Memory B cell (primary cell): ENCODE measurements at regions not wholly inside any gene's neighbourhood (a gene's known extent, or its start where the extent isn't known, plus 50 kb on each side); places are given as distances from the start of the nearest gene placed in this dataset.
"Not testable (repeated sequence)": the region's sequence is repeated elsewhere in the genome, so short reads cannot be mapped to it uniquely, and the experiment has no call there.

Experiments
- ATAC-seq: fragments of 150-1000 bp; cut with Tn5 transposase; 2 replicates; pipeline ENCODE4 v1.10.0; 2021; ENCODE audit warnings: low read depth, mild to moderate bottlenecking, moderate library complexity
- DNase-seq, 2 donors: peaks; one replicate each; pipeline ENCODE4 v3.0.0; 2022; ENCODE audit warnings: low spot score in 2 of 2
- H3K27ac Mint-ChIP-seq: one replicate; pipeline ENCODE4 v1.8.0; 2022; ENCODE audit warnings: mild to moderate bottlenecking, moderate library complexity, mixed read lengths
- H3K27me3 Mint-ChIP-seq: one replicate; pipeline ENCODE4 v1.8.0; 2022; ENCODE audit warnings: mixed read lengths
- H3K36me3 Mint-ChIP-seq: one replicate; pipeline ENCODE4 v1.8.0; 2022; ENCODE audit warnings: mild to moderate bottlenecking, mixed read lengths
- H3K4me1 Mint-ChIP-seq: one replicate; pipeline ENCODE4 v1.8.0; 2022; ENCODE audit warnings: mixed read lengths
- H3K4me3 Mint-ChIP-seq: one replicate; pipeline ENCODE4 v1.8.0; 2022; ENCODE audit warnings: mild to moderate bottlenecking, moderate library complexity, mixed read lengths
- H3K9me3 Mint-ChIP-seq: one replicate; pipeline ENCODE4 v1.8.0; 2022; ENCODE audit warnings: mixed read lengths

GRCh38 chrY:20891440-20892160 is 135.7 kb downstream of the RPS4Y2 start:
- ATAC-seq, result no peak

GRCh38 chrY:20925350-20926091 is 169.6 kb downstream of the RPS4Y2 start:
- DNase-seq, result peak in 1 of 2 donors; percentile 0
- H3K9me3 Mint-ChIP-seq, H3K27ac Mint-ChIP-seq, ATAC-seq, H3K27me3 Mint-ChIP-seq, H3K4me1 Mint-ChIP-seq: not testable (repeated sequence)
- H3K4me3 Mint-ChIP-seq, result peak overlapping the region; percentile 34
- H3K36me3 Mint-ChIP-seq, result peaks cover 21% of the 10 kb centered on the region

More at GRCh38 chrY:20891440-20892160, 135.7 kb downstream of the RPS4Y2 start:
- Mint-ChIP-seq H3K9me3 (no peaks in the 10 kb centered on the region), H3K27ac (peak overlapping the region; percentile 48), H3K36me3 (no peaks in the 10 kb centered on the region), H3K27me3 (no peaks in the 10 kb centered on the region), H3K4me3 (peak overlapping the region; percentile 29), H3K4me1 (peaks cover 14% of the 10 kb centered on the region)
- DNase-seq, result no peak

GRCh38 chrY:20929691-20930342 is 173.9 kb downstream of the RPS4Y2 start:
- Mint-ChIP-seq H3K4me1 (peaks cover 6% of the 10 kb centered on the region), H3K4me3 (no peak overlapping the region), H3K9me3 (peaks cover 12% of the 10 kb centered on the region), H3K36me3 (peaks cover 9% of the 10 kb centered on the region), H3K27me3 (no peaks in the 10 kb centered on the region), H3K27ac (no peak overlapping the region)
- DNase-seq (no peak), ATAC-seq (no peak)

GRCh38 chrY:20936709-20937251 is 180.9 kb downstream of the RPS4Y2 start:
- peak overlapping the region; percentile 17 for H3K4me3 Mint-ChIP-seq
- DNase-seq, H3K27me3 Mint-ChIP-seq: not testable (repeated sequence)

GRCh38 chrY:20961512-20961911 is 205.6 kb downstream of the RPS4Y2 start:
- Mint-ChIP-seq H3K9me3 (no peaks in the 10 kb centered on the region), H3K4me3 (no peak overlapping the region), H3K4me1 (peaks cover 4% of the 10 kb centered on the region), H3K27ac (no peak overlapping the region), H3K36me3 (peaks cover 2% of the 10 kb centered on the region), H3K27me3 (no peaks in the 10 kb centered on the region)
- ATAC-seq, result no peak
- DNase-seq, result no peak

More at GRCh38 chrY:20936709-20937251, 180.9 kb downstream of the RPS4Y2 start:
- peak; percentile 77 for ATAC-seq
- peak overlapping the region; percentile 38 for H3K27ac Mint-ChIP-seq
- not testable (repeated sequence) for H3K36me3 Mint-ChIP-seq, H3K4me1 Mint-ChIP-seq, H3K9me3 Mint-ChIP-seq

- Mint-ChIP-seq H3K27ac (no peak overlapping the region), H3K4me1 (peaks cover 3% of the 10 kb centered on the region), H3K4me3 (no peak overlapping the region), H3K27me3 (no peaks in the 10 kb centered on the region), H3K36me3 (peaks cover 2% of the 10 kb centered on the region), H3K9me3 (no peaks in the 10 kb centered on the region)
- DNase-seq (no peak), ATAC-seq (peak; percentile 67)
Observed at GRCh38 chrY:20967828-20968227, 211.9 kb downstream of the RPS4Y2 start.

GRCh38 chrY:20968237-20968636 is 212.3 kb downstream of the RPS4Y2 start:
- Mint-ChIP-seq H3K4me1 (peaks cover 3% of the 10 kb centered on the region), H3K4me3 (no peak overlapping the region)

GRCh38 chrY:20971371-20971770 is 215.5 kb downstream of the RPS4Y2 start:
- peaks cover 7% of the 10 kb centered on the region for H3K4me1 Mint-ChIP-seq
- ATAC-seq (no peak), DNase-seq (no peak)
- H3K9me3 Mint-ChIP-seq, result no peaks in the 10 kb centered on the region
- H3K27ac Mint-ChIP-seq, result no peak overlapping the region
- H3K36me3 Mint-ChIP-seq, result no peaks in the 10 kb centered on the region
- no peak overlapping the region for H3K4me3 Mint-ChIP-seq
- H3K27me3 Mint-ChIP-seq, result no peaks in the 10 kb centered on the region

More at GRCh38 chrY:20968237-20968636, 212.3 kb downstream of the RPS4Y2 start:
- no peak overlapping the region for H3K27ac Mint-ChIP-seq
- no peak for DNase-seq
- peaks cover 2% of the 10 kb centered on the region for H3K36me3 Mint-ChIP-seq
- ATAC-seq, result no peak
- H3K27me3 Mint-ChIP-seq, result no peaks in the 10 kb centered on the region
- no peaks in the 10 kb centered on the region for H3K9me3 Mint-ChIP-seq

- Mint-ChIP-seq H3K36me3 (no peaks in the 10 kb centered on the region), H3K27ac (no peak overlapping the region), H3K27me3 (no peaks in the 10 kb centered on the region), H3K9me3 (no peaks in the 10 kb centered on the region), H3K4me1 (peaks cover 11% of the 10 kb centered on the region), H3K4me3 (no peak overlapping the region)
- DNase-seq (no peak), ATAC-seq (no peak)
Observed at GRCh38 chrY:20986037-20986436, 230.1 kb downstream of the RPS4Y2 start.

GRCh38 chrY:20990123-20990522 is 234.2 kb downstream of the RPS4Y2 start:
- ATAC-seq (no peak), DNase-seq (no peak)
- H3K4me1 Mint-ChIP-seq, result peaks cover 12% of the 10 kb centered on the region
- H3K9me3 Mint-ChIP-seq, result no peaks in the 10 kb centered on the region
- H3K27me3 Mint-ChIP-seq, result no peaks in the 10 kb centered on the region
- peak overlapping the region; percentile 35 for H3K4me3 Mint-ChIP-seq
- no peaks in the 10 kb centered on the region for H3K36me3 Mint-ChIP-seq
- H3K27ac Mint-ChIP-seq, result peak overlapping the region; percentile 81

- peak; percentile 95 for ATAC-seq
- Mint-ChIP-seq H3K9me3 (no peaks in the 10 kb centered on the region), H3K4me1 (peaks cover 12% of the 10 kb centered on the region)
Observed at GRCh38 chrY:20990869-20991548, 235.1 kb downstream of the RPS4Y2 start.

GRCh38 chrY:20997355-20997754 is 241.4 kb downstream of the RPS4Y2 start:
- no peak overlapping the region for H3K27ac Mint-ChIP-seq

More at GRCh38 chrY:20990869-20991548, 235.1 kb downstream of the RPS4Y2 start:
- H3K27ac Mint-ChIP-seq, result peak overlapping the region; percentile 81
- peak overlapping the region; percentile 51 for H3K4me3 Mint-ChIP-seq
- peak in 1 of 2 donors; percentile 1 for DNase-seq
- H3K27me3 Mint-ChIP-seq, result no peaks in the 10 kb centered on the region
- H3K36me3 Mint-ChIP-seq, result no peaks in the 10 kb centered on the region

GRCh38 chrY:20998016-20998415 is 242.1 kb downstream of the RPS4Y2 start:
- DNase-seq (no peak), ATAC-seq (no peak)
- H3K27ac Mint-ChIP-seq, result no peak overlapping the region
- H3K4me1 Mint-ChIP-seq, result peaks cover 2% of the 10 kb centered on the region
- H3K4me3 Mint-ChIP-seq, result no peak overlapping the region
- no peaks in the 10 kb centered on the region for H3K9me3 Mint-ChIP-seq
- no peaks in the 10 kb centered on the region for H3K36me3 Mint-ChIP-seq
- H3K27me3 Mint-ChIP-seq, result no peaks in the 10 kb centered on the region

More at GRCh38 chrY:20997355-20997754, 241.4 kb downstream of the RPS4Y2 start:
- Mint-ChIP-seq H3K4me1 (peaks cover 2% of the 10 kb centered on the region), H3K4me3 (no peak overlapping the region), H3K36me3 (no peaks in the 10 kb centered on the region), H3K27me3 (no peaks in the 10 kb centered on the region), H3K9me3 (no peaks in the 10 kb centered on the region)
- DNase-seq (no peak), ATAC-seq (no peak)
